SK-N-SH (cell line): ENCODE measurements at regions not wholly inside any gene's neighbourhood (a gene's known extent, or its start where the extent isn't known, plus 50 kb on each side); places are given as distances from the start of the nearest gene placed in this dataset.

Experiments
- CTCF ChIP-seq: fragments of 200-600 bp; sonication (generic); IDR thresholded peaks from 2 replicates; pipeline ENCODE4 v1.6.1; 2017; ENCODE audit warnings: antibody characterized with exemption, mild to moderate bottlenecking, moderate library complexity
- EP300 ChIP-seq, 2 experiments: IDR thresholded peaks; 2 replicates each; pipeline versions ENCODE4 v1.4.0 to v1.6.1; 2012; ENCODE audit warnings: borderline replicate concordance in 1 of 2, low read depth in 1 of 2, low read length in 1 of 2
- EZH2phosphoT487 ChIP-seq: fragments of 200-600 bp; sonication (generic); IDR thresholded peaks from 2 replicates; pipeline ENCODE4 v1.6.1; 2017; ENCODE audit warnings: low read depth, mixed run types, mild to moderate bottlenecking, antibody characterized with exemption, moderate library complexity, borderline replicate concordance
- FOSL2 ChIP-seq: IDR thresholded peaks from 2 replicates; pipeline ENCODE4 v1.4.0; 2012; ENCODE audit warnings: low read depth, mild to moderate bottlenecking, moderate library complexity, borderline replicate concordance
- FOXJ3 ChIP-seq: sonication (generic); formaldehyde crosslinking; IDR thresholded peaks from 2 replicates; pipeline ENCODE4 v1.5.1; 2020; ENCODE audit warnings: mild to moderate bottlenecking, missing genetic modification reagents
- FOXM1 ChIP-seq: IDR thresholded peaks from 2 replicates; pipeline ENCODE4 v1.4.0; 2012; ENCODE audit warnings: low read depth, mild to moderate bottlenecking
- JUND ChIP-seq: IDR thresholded peaks from 2 replicates; pipeline ENCODE4 v1.4.0; 2012
- MEF2A ChIP-seq: IDR thresholded peaks from 2 replicates; pipeline ENCODE4 v1.4.0; 2012; ENCODE audit warnings: low read depth, borderline replicate concordance
- MXI1 ChIP-seq: IDR thresholded peaks from 2 replicates; pipeline ENCODE4 v1.6.1; 2012; ENCODE audit warnings: mild to moderate bottlenecking, low read depth, low read length, improper control_type of control experiment
- NFIC ChIP-seq: IDR thresholded peaks from 2 replicates; pipeline ENCODE4 v1.4.0; 2012; ENCODE audit warnings: borderline replicate concordance
- NRF1 ChIP-seq: IDR thresholded peaks from 2 replicates; pipeline ENCODE4 v1.6.1; 2012; ENCODE audit warnings: low read depth, mild to moderate bottlenecking, low read length
- POLR2AphosphoS5 ChIP-seq: IDR thresholded peaks from 2 replicates; pipeline ENCODE4 v1.6.1; 2012; ENCODE audit warnings: low read depth, low read length
- RAD21 ChIP-seq: IDR thresholded peaks from 2 replicates; pipeline ENCODE4 v1.6.1; 2012; ENCODE audit warnings: mild to moderate bottlenecking, low read length
- RXRA ChIP-seq: IDR thresholded peaks from 2 replicates; pipeline ENCODE4 v1.4.0; 2012; ENCODE audit warnings: low read depth, mild to moderate bottlenecking, borderline replicate concordance
- SIN3A ChIP-seq: IDR thresholded peaks from 2 replicates; pipeline ENCODE4 v1.6.1; 2012; ENCODE audit warnings: low read depth, mild to moderate bottlenecking, low read length, moderate library complexity, borderline replicate concordance
- SMC3 ChIP-seq: IDR thresholded peaks from 2 replicates; pipeline ENCODE4 v1.6.1; 2012; ENCODE audit warnings: low read depth, low read length, improper control_type of control experiment
- USF2 ChIP-seq: fragments of 150-350 bp; IDR thresholded peaks from 2 replicates; pipeline ENCODE4 v1.6.1; 2017; ENCODE audit warnings: antibody characterized with exemption, low read length, low read depth, borderline replicate concordance
- TF ChIP-seq, protein P1 (sequence below): IDR thresholded peaks from 2 replicates; pipeline ENCODE4; 2012
- TF ChIP-seq, protein P2 (sequence below): IDR thresholded peaks from 2 replicates; pipeline ENCODE4 v1.6.1; 2012; ENCODE audit warnings: mild to moderate bottlenecking, low read depth, low read length, moderate library complexity
- TF ChIP-seq, protein P3 (sequence below): fragments of 150-350 bp; IDR thresholded peaks from 2 replicates; pipeline ENCODE4 v1.6.1; 2016; ENCODE audit warnings: mild to moderate bottlenecking, low read depth, low read length

GRCh38 chr13:47119575-47120235 lies 222.9 kb upstream of the HTR2A start (continued):
- TF ChIP-seq CTCF: no peak
- no peak for TF ChIP-seq JUND
- no peak for TF ChIP-seq MXI1
- TF ChIP-seq MEF2A: no peak
- TF ChIP-seq, protein P1, sequence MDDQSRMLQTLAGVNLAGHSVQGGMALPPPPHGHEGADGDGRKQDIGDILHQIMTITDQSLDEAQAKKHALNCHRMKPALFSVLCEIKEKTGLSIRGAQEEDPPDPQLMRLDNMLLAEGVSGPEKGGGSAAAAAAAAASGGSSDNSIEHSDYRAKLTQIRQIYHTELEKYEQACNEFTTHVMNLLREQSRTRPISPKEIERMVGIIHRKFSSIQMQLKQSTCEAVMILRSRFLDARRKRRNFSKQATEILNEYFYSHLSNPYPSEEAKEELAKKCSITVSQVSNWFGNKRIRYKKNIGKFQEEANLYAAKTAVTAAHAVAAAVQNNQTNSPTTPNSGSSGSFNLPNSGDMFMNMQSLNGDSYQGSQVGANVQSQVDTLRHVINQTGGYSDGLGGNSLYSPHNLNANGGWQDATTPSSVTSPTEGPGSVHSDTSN: peak; percentile 26
- no peak for TF ChIP-seq SMC3
- no peak for TF ChIP-seq NRF1
- no peak for TF ChIP-seq RXRA
- TF ChIP-seq, protein P2, sequence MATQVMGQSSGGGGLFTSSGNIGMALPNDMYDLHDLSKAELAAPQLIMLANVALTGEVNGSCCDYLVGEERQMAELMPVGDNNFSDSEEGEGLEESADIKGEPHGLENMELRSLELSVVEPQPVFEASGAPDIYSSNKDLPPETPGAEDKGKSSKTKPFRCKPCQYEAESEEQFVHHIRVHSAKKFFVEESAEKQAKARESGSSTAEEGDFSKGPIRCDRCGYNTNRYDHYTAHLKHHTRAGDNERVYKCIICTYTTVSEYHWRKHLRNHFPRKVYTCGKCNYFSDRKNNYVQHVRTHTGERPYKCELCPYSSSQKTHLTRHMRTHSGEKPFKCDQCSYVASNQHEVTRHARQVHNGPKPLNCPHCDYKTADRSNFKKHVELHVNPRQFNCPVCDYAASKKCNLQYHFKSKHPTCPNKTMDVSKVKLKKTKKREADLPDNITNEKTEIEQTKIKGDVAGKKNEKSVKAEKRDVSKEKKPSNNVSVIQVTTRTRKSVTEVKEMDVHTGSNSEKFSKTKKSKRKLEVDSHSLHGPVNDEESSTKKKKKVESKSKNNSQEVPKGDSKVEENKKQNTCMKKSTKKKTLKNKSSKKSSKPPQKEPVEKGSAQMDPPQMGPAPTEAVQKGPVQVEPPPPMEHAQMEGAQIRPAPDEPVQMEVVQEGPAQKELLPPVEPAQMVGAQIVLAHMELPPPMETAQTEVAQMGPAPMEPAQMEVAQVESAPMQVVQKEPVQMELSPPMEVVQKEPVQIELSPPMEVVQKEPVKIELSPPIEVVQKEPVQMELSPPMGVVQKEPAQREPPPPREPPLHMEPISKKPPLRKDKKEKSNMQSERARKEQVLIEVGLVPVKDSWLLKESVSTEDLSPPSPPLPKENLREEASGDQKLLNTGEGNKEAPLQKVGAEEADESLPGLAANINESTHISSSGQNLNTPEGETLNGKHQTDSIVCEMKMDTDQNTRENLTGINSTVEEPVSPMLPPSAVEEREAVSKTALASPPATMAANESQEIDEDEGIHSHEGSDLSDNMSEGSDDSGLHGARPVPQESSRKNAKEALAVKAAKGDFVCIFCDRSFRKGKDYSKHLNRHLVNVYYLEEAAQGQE: no peak
- TF ChIP-seq NFIC: no peak
- no peak for TF ChIP-seq FOXJ3 (CRISPR knock-in tag)
- no peak for TF ChIP-seq SIN3A
- no peak for TF ChIP-seq USF2
- TF ChIP-seq, protein P3, sequence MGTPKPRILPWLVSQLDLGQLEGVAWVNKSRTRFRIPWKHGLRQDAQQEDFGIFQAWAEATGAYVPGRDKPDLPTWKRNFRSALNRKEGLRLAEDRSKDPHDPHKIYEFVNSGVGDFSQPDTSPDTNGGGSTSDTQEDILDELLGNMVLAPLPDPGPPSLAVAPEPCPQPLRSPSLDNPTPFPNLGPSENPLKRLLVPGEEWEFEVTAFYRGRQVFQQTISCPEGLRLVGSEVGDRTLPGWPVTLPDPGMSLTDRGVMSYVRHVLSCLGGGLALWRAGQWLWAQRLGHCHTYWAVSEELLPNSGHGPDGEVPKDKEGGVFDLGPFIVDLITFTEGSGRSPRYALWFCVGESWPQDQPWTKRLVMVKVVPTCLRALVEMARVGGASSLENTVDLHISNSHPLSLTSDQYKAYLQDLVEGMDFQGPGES: no peak
- TF ChIP-seq EZH2phosphoT487: no peak
- peak in 1 of 2 experiments; percentile 50; a peak in 1 of 4 replicates for TF ChIP-seq EP300 (IDR thresholded peaks at IDR 0.05; ENCODE audit: borderline replicate concordance in 1 of 2, low read depth in 1 of 2, low read length in 1 of 2)
- TF ChIP-seq RAD21: no peak
- no peak for TF ChIP-seq POLR2AphosphoS5
- no peak for TF ChIP-seq FOXM1
- TF ChIP-seq FOSL2: no peak
- TF ChIP-seq, all 33 proteins: peak for 4
